ENCODE measurements at regions not wholly inside any gene's neighbourhood (a gene's known extent, or its start where the extent isn't known, plus 50 kb on each side); places are given as distances from the start of the nearest gene placed in this dataset.

DNA sequence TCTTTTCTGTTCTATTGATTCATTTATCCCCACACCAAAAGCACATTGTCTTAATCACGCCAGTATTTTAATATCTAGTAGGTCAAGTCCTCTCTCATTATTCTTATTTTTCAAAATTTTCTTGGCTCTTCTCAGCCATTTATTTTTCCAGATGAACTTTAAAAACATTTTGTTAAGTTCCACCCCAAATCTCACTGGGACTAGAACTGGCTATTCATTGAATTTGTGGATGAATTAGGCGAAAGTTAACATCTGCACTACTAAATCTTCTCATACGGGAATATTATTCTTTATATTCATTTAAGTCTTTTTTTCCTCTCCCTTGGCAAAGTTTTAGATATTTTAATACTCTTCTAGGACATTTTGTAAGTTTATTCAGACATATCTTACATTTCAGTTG is 295.2 kb upstream of the MGMT start:
- no peak for TF ChIP-seq CTCF (IDR thresholded peaks at IDR 0.05; ENCODE audit: extremely low read depth in 1 of 2, insufficient read depth in 1 of 2, low read depth in 1 of 2, low read length in 2 of 2)
- no peak for TF ChIP-seq POLR2A (IDR thresholded peaks at IDR 0.05; ENCODE audit: low read depth, low read length)
- TF ChIP-seq EZH2 (IDR thresholded peaks at IDR 0.05; ENCODE audit: borderline replicate concordance, low read depth, low read length, severe bottlenecking) = no peak
- no peak for TF ChIP-seq MYC (IDR thresholded peaks at IDR 0.05; ENCODE audit: low read depth, low read length)
- TF ChIP-seq, protein P1, sequence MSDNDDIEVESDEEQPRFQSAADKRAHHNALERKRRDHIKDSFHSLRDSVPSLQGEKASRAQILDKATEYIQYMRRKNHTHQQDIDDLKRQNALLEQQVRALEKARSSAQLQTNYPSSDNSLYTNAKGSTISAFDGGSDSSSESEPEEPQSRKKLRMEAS (IDR thresholded peaks at IDR 0.05; ENCODE audit: insufficient read depth, insufficient read length) = no peak
- no peak for TF ChIP-seq JUN (IDR thresholded peaks at IDR 0.05; ENCODE audit: borderline replicate concordance, insufficient read depth, insufficient read length, low read depth)
- TF ChIP-seq POLR2AphosphoS5 (IDR thresholded peaks at IDR 0.05; ENCODE audit: insufficient read depth, low read depth, low read length) = no peak
- TF ChIP-seq FOS (IDR thresholded peaks at IDR 0.05; ENCODE audit: borderline replicate concordance, insufficient read depth, low read length) = no peak
- no peak for TF ChIP-seq GATA2 (IDR thresholded peaks at IDR 0.05; ENCODE audit: insufficient read depth, insufficient read length, low read depth, low read length)
